Spleen (tissue), 7 donors: ENCODE measurements at regions not wholly inside any gene's neighbourhood (a gene's known extent, or its start where the extent isn't known, plus 50 kb on each side); places are given as distances from the start of the nearest gene placed in this dataset.
"Not testable (repeated sequence)": the region's sequence is repeated elsewhere in the genome, so short reads cannot be mapped to it uniquely, and the experiment has no call there.

Experiments
- CTCF ChIP-seq, 11 experiments: fragments of 200-600 bp in 7 of 11; fragments of 450-650 bp in 4 of 11; sonication (generic) in 4 of 11; IDR thresholded peaks in 8 of 11; conservative IDR thresholded peaks in 3 of 11; 1 replicate in 7 of 11; 2 replicates in 4 of 11; pipeline versions ENCODE4 v1.4.0 to v1.8.0; 2016 to 2021; ENCODE audit warnings: antibody characterized with exemption in 11 of 11, inconsistent platforms in 4 of 11, mild to moderate bottlenecking in 1 of 11
- POLR2A ChIP-seq, 3 donors: fragments of 450-650 bp; IDR thresholded peaks; one replicate each; pipeline ENCODE4 v1.5.1; 2017; ENCODE audit warnings: antibody characterized with exemption in 3 of 3, mild to moderate bottlenecking in 1 of 3
- POLR2AphosphoS5 ChIP-seq, 3 donors: sonication (generic); formaldehyde crosslinking; IDR thresholded peaks; one replicate each; pipeline ENCODE4 v1.5.1; 2017; ENCODE audit warnings: antibody characterized with exemption in 3 of 3
- donor health status: DM: no; HTN: no; CAD: no; lungs with moderate emphysema.
- donor health status: DM: no; HTN: no; CAD: no.
- donor health status: DM: no; HTN: no; CAD: no.

GRCh38 chr20:48512539-48512938 is 315.3 kb downstream of the PREX1 start:
- not testable (repeated sequence) for TF ChIP-seq POLR2A (IDR thresholded peaks at IDR 0.05); POLR2AphosphoS5 (IDR thresholded peaks at IDR 0.05); CTCF (IDR thresholded peaks at IDR 0.05 in 8 of 11, conservative IDR thresholded peaks at IDR 0.05 in 3 of 11)
